HG02798 (cell line): ENCODE measurements at regions not wholly inside any gene's neighbourhood (a gene's known extent, or its start where the extent isn't known, plus 50 kb on each side); places are given as distances from the start of the nearest gene placed in this dataset.
"Not testable (repeated sequence)": the region's sequence is repeated elsewhere in the genome, so short reads cannot be mapped to it uniquely, and the experiment has no call there.

ENCODE experiments used
- ATAC-seq: cut with Tn5 transposase; IDR thresholded peaks from one replicate; pipeline ENCODE4 v1.9.1; 2021; ENCODE audit warnings: mild to moderate bottlenecking; ENCODE audit not compliant: unreplicated experiment, poor library complexity

DNA sequence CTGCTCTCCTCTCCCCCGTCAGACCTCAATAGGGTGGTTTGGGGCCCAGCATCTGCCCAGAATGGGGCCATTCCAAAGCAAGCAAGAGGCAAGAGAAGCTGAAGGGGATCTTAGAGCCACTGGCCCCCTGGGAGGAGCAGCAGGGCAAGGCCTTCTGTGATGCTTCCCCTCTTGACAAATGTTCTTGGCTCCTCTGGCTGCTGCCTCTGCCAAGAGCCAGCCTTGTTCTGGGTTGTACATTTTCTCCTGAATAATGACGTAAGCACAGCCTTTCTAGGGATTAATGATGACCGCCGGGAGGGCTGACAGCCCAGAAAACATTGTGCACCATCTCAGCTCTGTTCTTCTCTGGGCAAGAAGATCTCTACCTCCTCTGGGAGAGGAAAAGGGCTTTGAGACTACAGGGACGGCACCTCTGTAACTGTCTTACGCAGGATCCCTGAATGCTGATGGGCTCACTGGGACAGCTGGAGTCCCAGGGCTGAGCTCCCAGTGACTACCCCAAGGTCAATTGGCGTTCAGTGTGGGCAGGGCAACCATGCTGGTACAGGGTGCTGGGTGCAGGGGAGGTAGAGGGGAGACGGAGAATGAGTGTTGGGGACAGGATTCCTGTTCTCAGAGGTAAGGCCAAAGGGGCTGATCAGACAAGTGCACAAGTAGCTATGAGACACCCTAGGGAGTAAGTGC lies 253.3 kb downstream of the FAM43A start:
- ATAC-seq, result no peak

DNA sequence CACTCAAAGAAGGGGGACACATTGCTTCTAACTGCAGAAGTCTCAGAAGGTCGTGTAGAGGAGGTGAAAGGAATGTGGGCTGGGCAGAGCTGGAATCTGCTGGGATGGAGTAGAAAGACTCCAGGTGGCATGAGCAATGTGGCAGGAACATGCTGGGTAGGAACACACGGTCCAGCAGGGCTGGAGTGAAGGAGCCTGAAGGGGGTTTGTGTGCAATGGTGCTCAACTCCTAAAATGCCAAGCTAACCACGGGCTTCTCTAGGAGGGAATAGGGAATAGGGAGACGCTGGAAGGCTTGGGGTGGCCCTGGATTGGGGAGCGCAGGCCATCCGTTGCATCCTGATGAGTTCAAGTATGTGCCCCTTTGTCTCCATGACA lies 253.8 kb downstream of the FAM43A start:
- ATAC-seq, result no peak

DNA sequence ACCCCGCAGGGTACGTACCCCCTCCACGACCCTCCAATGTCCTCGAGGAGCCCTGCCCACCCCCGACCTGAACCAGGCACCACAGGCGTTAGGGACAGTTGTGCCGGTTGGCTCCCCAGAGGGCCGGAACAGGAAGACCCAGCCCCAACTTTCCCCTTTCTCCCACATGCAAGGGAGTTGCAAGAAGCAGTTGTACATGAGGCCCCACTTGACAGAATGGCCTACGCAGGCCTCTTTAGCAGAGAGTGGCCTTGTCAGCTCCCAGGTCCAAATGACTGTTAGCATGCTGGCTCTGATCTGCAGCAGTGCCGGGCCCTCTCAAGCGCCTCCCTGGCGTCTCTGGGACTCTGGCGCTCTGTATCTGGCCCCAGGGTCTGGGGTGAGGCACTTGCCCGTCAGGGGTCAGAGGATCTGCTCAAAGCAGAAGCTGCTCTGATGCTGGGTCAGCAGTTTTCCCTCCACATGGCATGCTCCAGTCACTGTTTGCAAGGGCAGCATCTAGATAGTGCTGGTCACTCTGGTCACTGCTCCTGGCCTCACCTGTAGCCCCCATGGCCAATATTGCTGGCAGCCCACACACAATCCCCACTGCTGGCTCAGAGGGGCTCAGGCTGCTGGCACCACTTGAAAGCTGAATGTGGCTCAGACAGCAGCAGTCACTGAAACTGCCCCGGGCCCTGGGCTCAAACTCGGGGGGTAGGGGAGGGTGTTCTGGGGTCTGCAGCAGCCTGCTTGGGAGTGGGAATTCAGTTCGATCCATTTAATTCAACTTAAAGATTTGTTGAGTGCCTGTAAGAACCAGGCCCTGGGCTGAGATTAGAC lies 254.5 kb downstream of the FAM43A start:
- no peak for ATAC-seq

DNA sequence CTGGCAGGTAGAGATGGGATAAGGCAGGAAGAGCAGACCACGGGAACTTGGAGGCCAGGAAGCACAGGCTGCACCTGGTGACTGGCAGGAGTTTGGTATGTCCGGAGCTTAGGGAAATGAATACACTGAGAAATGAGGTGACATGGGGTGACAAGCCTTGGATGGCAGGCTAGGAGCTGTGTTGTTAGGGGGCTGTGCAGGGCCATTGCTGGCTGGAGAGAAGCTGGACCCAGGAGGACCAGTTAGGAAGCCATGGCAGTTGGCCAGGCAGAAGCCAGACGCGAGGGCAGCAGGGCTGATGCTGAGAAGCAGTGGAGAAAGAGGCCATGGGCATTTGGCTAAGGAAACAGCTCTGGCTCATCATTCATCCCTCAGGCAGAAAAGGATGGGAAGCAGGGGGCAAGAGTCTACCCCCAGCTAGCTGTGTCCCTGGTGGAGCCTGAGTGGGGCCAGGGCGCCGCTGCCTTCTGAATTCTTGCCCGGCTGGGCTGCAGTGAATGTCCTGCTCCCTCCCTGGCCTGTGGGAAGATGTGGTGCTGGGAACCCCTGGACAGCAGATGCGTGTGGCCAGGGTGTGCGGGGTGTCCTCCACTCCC lies 255.8 kb downstream of the FAM43A start:
- ATAC-seq, result no peak

DNA sequence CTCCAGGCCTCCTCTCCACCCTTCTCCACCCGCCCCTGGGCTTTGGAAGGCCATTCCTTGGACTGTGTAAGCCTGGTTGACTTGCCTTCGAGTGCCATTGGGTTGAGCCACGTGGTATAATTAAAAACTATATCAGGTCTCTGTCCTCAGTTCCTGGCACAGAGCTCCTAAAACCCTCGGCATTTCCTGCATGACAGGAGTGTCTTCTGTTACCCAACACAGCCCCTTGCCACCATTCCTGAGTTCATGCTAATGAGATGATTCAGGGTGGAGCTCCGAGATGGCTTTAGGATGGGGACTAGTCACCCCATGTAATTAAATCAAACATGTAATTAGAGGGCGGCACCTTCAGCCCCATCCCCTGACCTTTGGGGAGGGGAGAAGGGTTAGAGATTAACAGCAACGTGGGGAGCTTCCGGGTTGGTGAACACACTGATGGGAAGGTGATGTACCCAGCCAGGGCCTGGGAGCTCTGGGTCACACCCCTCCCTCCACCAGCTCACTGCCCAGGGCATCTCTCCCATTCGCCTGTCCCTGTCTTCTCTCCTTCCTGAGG lies 256.4 kb downstream of the FAM43A start:
- ATAC-seq, result no peak

DNA sequence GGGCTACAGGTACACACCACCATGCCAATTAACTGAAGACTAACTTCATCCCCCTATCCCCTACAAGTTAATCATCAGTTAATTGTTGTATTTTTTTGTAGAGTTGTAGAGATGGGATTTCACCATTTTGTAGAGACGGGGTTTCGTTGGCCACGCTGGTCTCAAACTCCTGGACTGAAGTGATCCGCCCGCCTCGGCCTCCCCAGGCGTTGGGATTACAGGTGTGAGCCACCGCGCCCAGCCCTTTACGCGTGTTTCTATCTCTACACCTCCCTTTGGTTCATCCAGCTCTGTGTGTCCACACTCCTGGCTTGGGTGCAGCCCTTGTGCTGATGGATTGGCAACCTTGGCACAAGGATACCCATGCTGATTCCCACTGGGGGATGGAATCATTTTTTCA lies 258.8 kb downstream of the FAM43A start:
- ATAC-seq, result no peak

DNA sequence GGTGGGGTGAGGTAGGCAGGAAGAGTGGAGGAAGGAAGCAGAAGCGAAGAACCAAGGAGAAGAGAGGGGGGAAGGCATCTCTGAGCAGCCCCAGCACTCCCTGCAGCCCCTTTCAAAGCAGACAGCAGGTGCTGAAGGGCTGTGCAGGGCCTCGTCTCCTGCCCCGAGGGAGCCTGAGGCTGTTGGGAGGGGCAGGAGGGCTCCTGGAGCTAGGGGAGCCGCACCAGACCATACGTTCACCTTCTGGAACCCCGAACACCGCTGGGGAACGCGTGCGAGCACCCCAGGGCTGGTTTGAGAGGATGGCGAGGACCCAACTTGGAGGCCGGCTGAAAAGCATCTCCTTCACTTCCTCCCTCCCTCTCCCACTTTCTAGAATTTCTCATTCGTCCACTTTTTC lies 259.8 kb downstream of the FAM43A start:
- no peak for ATAC-seq

DNA sequence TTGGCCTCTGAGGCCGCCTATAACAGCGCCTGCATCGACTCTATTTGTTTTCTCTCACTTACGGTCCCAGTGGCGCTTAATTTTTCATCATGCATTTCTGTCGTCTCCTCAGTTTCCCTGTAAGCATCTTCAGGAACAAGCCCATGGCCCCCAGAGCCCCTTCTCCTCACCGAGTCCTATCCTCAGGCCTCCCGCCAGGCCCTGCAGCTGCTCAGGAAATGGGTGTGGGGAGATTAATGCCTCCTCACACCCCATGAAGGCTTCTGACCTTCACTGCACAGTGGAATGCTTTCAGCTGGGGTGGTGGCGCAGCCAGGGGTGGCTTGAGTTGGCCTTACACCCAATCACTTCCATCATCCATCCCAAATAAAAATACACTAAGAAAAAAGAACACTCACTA lies 260.4 kb downstream of the FAM43A start:
- ATAC-seq, result no peak

DNA sequence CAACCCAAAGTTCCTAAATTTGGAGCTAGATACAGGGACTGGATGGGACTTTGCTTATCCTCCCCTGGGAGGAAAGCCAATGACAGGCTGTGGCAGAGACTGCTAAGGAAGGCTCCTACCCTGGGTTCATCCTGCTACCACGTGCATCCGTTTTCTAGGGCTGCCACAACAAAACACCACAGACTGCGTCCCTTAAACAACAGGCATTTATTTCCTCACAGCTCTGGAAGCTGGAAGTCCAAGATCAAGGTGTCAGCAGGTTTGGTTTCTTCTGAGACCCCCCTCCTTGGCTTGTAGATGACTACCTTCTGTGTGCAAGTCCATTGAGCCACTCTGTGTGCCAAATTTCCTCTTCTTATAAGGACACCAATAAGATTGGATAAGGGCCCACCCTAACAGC lies 263.9 kb downstream of the FAM43A start:
- no peak for ATAC-seq

DNA sequence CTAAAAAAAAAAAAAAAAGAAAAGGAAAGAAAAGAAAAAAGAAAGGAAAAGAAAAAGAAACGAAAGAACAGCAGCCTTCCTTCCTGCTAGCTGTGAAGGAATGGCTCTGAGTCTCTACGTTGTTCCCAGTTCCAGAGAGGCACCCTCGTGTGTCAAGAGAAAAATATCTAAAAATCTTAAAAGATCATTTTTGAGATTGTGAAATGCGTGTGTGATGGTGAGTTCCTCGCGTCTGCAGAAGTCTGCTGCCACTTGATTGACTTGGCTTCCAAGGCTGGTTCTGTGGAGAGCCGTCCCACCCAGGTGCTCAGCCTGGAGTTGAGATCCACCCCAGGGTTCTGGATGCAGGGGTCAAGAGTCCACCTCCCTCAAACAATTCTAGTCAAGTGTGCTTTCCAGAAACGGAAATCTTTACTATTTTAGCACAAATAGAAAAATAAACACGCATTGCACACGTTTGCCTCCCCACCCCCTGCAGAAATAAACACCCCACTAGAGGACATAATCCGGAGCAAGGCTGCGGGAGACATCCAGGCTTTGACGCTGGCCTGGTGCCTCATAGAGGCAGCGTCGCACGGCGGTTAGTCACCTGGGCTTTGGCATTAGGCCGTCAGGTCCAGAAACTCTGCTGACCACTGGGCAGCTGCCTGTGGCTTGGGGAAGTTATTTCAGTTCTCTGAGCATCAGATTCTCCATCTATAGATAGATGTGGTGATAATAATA lies 265.4 kb downstream of the FAM43A start:
- no peak for ATAC-seq

DNA sequence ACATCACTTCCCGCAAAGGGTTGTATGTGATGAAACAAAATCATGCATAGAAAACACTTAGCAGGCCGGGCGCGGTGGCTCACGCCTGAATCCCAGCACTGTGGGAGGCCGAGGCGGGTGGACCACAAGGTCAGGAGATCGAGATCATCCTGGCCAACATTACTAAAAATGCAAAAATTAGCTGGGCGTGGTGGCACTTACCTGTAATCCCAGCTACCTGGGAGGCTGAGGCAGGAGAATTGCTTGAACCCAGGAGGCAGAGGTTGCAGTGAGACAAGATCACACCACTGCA lies 265.9 kb downstream of the FAM43A start:
- not testable (repeated sequence) for ATAC-seq

DNA sequence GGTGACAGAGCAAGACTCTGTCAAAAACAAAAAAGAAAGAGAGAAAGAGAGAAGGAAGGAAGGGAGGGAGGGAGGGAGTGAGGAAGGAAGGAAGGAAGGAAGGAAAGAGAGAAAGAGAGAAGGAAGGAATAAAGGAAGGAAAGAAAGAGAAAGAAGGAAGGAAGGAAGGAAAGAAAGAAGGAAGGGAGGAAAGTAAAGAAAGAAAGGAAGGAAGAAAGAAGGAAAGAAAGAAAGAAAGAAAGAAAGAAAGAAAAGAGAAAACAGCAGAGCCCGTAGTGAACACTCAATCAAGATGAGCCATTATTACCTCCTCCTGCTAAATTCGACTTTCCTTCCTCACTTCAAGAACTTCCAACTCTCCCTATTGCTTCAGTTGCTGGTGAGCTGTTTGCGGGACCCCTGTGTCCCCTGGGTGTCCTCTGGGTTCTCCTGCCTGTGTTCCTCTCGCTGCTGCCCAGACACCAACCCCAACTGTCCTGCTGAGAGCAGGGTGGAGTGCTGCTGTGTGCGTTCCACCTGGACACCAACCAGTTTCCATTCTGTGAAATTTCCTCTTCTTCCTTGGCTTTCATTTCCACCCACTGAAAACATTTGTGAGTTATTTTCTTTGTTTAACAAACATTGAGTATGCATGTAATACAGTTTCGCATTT lies 266.4 kb downstream of the FAM43A start:
- ATAC-seq, result no peak

DNA sequence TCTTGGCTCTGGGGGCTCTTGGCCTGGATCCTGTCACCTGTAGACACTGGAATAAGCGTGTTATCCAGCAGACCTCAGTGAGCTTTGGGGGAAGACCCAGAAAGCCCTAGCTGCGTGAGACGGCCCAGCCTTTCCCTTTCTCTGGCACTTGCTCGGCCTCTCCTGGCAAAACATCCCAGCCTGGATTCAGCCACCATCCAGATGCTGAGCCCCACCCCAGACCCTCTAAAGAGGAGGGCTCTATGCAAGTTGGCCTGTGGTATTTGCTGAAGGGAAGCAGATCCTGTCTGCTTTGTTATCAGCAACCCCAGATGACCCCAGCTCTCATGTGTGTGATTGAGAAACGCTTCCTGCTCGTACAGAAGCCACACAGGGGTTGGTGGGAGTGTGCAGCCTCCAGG lies 267.2 kb downstream of the FAM43A start:
- no peak for ATAC-seq

DNA sequence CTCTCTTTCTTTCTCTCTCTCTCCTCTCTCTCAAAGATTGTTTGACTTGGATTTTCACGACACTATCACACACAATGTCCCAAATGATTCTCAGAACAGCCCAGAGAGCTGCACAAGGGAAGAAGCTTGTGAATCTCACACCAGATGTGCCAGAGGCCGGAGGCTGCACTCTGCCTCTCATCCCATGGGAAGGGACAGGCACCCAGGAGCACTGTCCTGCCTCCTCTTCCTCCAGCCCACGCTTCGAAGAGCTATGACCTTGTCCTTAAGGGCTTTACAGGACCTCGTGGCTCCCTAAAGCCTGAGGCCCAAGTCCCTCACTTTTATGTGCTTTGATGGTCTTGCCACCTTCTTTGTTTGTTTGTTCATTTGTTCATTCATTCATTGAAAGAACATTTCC lies 267.6 kb downstream of the FAM43A start:
- no peak for ATAC-seq

DNA sequence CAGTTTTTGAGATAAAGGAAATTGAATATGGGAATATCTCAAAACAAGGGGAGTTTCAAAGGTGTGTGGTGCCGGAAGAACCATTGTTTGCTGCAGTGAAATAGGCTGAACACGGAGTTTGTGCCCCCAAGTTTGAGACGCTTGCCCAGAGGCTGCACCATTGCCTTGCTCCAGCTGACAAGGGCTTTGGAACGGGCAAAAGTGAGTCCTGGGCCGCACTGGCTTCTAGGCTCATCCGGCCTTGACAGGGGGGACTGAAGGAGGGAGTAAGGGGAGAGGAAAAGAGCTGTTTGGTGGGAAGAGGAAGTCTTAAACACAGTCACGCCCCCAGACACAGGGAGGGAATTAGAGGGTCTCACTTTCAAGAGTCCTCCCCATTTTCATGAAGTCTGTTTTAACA lies 269.9 kb downstream of the FAM43A start:
- no peak for ATAC-seq

DNA sequence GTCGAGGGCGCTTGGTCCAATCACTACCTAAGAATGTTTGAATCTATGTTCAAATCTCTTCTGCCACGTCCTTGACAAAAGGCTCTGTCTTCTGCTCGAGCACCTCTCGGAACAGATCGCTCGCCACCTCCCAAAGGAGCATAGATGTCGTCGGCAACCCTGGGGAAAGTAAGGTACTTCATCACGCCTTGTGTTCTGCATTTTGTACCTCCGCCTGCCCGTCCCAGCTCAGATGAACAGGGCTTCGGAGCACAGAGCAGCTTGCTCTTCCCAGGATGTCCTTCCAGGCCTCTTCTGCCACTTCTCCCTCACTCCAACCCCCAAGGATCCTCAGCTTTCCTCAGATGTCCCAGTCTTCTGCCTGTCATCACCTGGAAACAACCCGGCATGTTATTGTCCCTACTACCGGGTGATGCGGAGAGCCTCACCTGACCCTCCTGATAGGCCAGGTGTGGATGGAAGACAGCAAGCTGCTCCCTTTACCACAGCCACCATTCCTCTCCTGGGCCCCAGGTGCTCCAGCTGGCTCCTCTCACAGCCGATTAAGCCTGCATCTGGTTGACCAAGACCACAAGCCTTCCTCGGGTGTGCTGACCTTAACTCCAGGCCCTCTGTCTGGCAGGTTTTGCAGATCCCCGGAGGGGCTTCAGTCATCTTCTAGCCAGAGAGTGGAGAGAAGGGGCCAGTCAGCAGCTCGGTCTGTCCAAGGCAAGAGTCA lies 270.5 kb downstream of the FAM43A start:
- ATAC-seq, result no peak

DNA sequence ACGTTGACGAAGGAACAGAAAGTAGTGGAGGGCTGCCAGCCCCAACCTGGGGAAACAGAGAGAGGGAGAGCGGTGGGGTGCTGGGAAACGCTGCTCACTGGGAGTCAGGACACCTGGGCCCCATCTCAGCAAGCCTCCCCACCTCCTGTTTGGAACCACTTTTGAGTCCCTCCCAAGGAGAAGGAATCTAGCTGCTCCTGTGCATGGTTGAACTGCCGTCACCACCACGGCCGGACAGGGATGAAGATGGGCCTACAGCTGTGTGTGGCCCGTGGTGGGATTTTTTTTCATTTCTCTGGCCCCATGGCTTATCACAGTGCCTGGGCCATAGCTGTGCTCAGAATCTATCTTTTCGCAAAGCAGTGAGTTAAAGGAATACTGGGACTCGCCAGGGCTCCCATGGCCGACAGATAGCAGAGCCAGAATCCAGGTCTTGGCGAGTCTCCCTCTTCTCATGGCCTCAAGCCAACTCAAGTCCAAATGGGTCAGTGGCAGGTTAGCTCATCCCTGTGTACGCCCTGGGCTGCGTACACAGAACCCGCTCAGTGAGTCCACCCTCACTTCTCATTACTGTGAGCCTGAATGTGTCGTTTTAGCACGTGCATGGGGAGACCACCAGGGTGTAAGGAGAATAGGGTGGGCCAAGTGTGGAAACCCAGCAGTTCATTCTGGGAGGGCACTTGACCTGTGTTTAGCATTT lies 271.2 kb downstream of the FAM43A start:
- ATAC-seq, result no peak

DNA sequence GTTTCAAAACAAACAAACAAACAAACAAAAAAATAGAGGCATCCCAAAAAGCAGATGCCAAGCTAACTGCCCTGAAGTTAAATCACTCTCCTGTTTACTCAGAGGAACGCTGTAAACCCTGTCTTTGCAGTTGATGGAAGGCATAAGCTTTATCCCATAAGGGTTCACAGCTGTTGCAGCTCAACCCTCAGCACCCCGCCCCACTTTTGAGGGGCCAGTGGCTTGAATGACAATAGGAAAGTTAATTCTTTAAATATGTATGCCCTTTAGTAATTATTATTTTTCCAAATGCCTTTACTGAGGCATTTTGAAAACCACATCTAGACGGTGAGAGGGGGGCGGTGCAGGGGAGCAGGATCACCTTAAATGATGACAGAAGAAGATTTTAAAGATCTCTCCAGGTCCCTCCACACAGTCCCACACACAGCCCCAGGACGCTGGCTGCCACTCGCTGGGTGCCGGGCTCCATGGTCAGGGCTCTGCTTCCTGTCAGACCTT lies 272.1 kb downstream of the FAM43A start:
- no peak for ATAC-seq

DNA sequence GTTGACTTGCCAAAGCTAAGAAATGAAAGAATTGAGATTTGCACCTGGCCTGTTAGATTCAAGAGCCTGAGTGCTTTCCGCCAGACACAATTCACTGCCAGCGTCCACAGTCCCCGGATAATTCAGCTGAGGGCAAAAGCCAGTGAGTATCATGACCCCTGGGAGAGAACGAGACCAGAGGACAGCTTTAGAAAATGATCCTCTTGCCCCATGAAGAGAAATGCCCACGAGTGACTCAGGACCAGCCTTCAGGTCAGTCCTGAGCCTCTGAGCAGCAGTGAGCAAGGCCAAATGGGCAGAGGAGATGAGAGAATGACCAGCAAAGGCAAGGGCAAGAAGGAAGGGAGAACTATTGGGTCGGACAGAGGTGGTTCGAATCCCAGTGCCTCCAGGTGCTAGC lies 273.5 kb downstream of the FAM43A start:
- no peak for ATAC-seq
